Ishikawa (cell line): ENCODE measurements at regions not wholly inside any gene's neighbourhood (a gene's known extent, or its start where the extent isn't known, plus 50 kb on each side); places are given as distances from the start of the nearest gene placed in this dataset.
A peak's percentile ranks its signal among the peaks of the same experiment; 100 is the strongest.

ENCODE experiments used
- CEBPB ChIP-seq: IDR thresholded peaks from 2 replicates; pipeline ENCODE4 v1.6.1; 2012
- CREB1 ChIP-seq: IDR thresholded peaks from 2 replicates; pipeline ENCODE4 v1.6.1; 2012; ENCODE audit warnings: low read depth
- EGR1 ChIP-seq: IDR thresholded peaks from 2 replicates; pipeline ENCODE4 v1.6.1; 2012
- EP300 ChIP-seq: IDR thresholded peaks from 2 replicates; pipeline ENCODE4 v1.6.1; 2012; ENCODE audit warnings: borderline replicate concordance
- FOXM1 ChIP-seq: IDR thresholded peaks from 2 replicates; pipeline ENCODE4 v1.6.1; 2012; ENCODE audit warnings: low read depth, borderline replicate concordance
- MAX ChIP-seq: IDR thresholded peaks from 2 replicates; pipeline ENCODE4 v1.6.1; 2012
- NFIC ChIP-seq: IDR thresholded peaks from 2 replicates; pipeline ENCODE4 v1.6.1; 2012
- RAD21 ChIP-seq: IDR thresholded peaks from 2 replicates; pipeline ENCODE4 v1.6.1; 2012; ENCODE audit warnings: low read depth
- REST ChIP-seq: IDR thresholded peaks from 2 replicates; pipeline ENCODE4 v1.6.1; 2012; ENCODE audit warnings: low read depth, mild to moderate bottlenecking
- TAF1 ChIP-seq: IDR thresholded peaks from 2 replicates; pipeline ENCODE4 v1.6.1; 2012; ENCODE audit warnings: low read depth, mild to moderate bottlenecking
- TCF12 ChIP-seq: IDR thresholded peaks from 2 replicates; pipeline ENCODE4 v1.6.1; 2012; ENCODE audit warnings: low read depth
- TEAD4 ChIP-seq: IDR thresholded peaks from 2 replicates; pipeline ENCODE4 v1.6.1; 2012
- YY1 ChIP-seq: IDR thresholded peaks from 2 replicates; pipeline ENCODE4 v1.6.1; 2012; ENCODE audit warnings: low read depth
- ZBTB7A ChIP-seq: IDR thresholded peaks from 2 replicates; pipeline ENCODE4 v1.6.1; 2012; ENCODE audit warnings: low read depth
- TF ChIP-seq, protein P1 (sequence below): IDR thresholded peaks from 2 replicates; pipeline ENCODE4 v1.6.1; 2012

DNA sequence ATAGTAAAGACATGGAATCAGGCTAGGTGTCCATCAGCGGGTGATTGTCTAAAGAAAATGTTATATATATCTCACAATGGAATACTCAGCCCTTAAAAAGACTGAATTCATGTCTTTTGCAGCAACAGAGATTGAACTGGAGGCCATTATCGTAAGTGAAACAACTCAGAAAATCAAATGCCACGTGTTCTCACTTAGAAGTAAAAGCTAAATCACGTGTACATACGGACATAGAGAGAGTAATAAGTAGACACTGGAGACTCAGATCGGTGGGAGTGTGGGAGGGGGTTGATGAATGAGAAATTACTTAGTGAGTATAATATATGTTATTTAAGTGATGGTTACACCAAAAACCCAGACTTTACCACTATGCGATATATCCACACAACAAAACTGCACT lies 266.3 kb upstream of the PPFIA2 start:
- TF ChIP-seq CEBPB (no peak), CREB1 (no peak), MAX (no peak), EP300 (no peak), TCF12 (no peak), ZBTB7A (no peak), FOXM1 (no peak), TEAD4 (no peak), NFIC (no peak), EGR1 (no peak), RAD21 (no peak), REST (no peak), TAF1 (no peak), YY1 (no peak)
- TF ChIP-seq, protein P1, sequence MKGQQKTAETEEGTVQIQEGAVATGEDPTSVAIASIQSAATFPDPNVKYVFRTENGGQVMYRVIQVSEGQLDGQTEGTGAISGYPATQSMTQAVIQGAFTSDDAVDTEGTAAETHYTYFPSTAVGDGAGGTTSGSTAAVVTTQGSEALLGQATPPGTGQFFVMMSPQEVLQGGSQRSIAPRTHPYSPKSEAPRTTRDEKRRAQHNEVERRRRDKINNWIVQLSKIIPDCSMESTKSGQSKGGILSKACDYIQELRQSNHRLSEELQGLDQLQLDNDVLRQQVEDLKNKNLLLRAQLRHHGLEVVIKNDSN: no peak

DNA sequence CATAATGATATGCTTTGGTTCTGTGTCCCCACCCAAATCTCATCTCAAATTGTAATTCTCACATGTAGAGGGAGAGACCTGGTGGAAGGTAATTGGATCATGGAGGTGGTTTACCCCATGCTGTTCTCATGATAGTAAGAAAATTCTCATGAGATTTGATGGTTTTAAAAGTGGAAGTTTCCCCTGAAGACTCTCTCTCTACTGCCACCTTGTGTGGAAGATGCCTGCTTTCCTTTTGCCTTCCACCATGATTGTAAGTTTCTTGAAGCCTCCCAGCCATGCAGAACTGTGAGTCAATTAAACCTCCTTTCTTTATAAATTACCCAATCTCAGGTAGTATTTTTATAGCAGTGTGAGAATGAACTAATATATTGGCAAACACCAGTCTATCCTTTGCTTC lies 260.4 kb upstream of the PPFIA2 start:
- TF ChIP-seq TAF1 (no peak), EGR1 (no peak), RAD21 (0 out of 2 replicates have a peak, but pooled peaks have one; percentile 7)

DNA sequence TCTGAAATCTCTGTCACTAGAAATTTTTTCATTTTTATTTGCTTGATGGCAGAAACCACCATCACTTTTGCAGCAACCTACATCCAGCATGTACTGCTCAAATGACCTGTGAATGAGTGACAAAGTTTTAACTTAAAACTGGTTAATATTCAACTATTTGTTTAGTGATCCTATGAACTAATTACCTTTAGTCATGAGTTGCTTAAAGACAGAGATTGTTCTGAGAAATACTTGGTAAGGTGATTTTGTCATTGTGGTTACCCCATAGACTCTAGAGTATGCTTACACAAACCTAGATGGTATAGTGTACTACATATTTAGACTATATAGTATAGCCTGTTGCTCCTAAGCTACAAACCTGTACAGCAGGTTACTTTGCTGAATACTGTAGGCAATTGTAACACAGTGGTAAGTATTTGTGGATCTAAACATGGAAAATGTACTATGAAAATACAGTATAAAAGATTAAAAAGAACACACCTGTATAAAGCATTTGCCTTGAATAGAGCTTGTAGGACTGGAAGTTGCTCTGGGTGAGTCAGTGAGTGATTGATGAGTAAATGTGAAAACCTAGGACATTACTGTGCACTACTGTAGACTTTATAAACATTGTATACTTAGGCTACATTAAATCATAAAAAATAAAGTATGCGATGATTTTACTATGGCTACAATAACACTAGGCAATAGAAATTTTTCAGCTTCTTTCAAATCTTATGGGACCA lies 256.6 kb upstream of the PPFIA2 start:
- TF ChIP-seq REST: no peak
- no peak for TF ChIP-seq RAD21
- TF ChIP-seq YY1: no peak
- TF ChIP-seq CREB1: no peak
- no peak for TF ChIP-seq CEBPB
- TF ChIP-seq TEAD4: no peak
- TF ChIP-seq NFIC: no peak
- TF ChIP-seq MAX: no peak
- TF ChIP-seq TCF12: no peak
- TF ChIP-seq, protein P1: no peak
- TF ChIP-seq EP300: no peak
- no peak for TF ChIP-seq EGR1
- no peak for TF ChIP-seq FOXM1
- no peak for TF ChIP-seq TAF1
- TF ChIP-seq ZBTB7A: no peak

DNA sequence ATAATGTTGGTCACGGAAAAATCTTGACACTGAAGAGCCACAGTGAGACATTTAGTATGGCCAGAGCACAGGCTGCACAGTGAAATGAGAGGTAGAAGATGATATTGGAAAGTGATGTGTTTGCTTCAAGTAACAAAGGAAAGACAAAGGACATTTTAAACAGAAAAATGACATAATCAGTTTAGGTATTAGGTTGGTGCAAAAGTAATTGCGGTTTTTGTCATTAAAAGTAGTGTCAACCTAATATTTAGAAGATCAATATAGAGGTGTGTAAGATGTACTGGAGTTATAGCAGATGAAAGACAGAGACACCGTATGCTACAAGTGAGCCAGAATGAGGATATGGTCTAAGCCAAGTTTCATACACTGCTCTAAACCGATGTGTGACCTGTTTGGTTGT lies 253.0 kb upstream of the PPFIA2 start:
- no peak for TF ChIP-seq REST
- no peak for TF ChIP-seq YY1
- TF ChIP-seq NFIC: no peak
- TF ChIP-seq CEBPB: no peak
- no peak for TF ChIP-seq FOXM1
- no peak for TF ChIP-seq TEAD4
- no peak for TF ChIP-seq EGR1
- no peak for TF ChIP-seq CREB1
- TF ChIP-seq TAF1: no peak
- TF ChIP-seq, protein P1: no peak
- TF ChIP-seq ZBTB7A: no peak
- TF ChIP-seq EP300: no peak
